ENCODE measurements at regions not wholly inside any gene's neighbourhood (a gene's known extent, or its start where the extent isn't known, plus 50 kb on each side); places are given as distances from the start of the nearest gene placed in this dataset.
"Not testable (repeated sequence)": the region's sequence is repeated elsewhere in the genome, so short reads cannot be mapped to it uniquely, and the experiment has no call there.

- peak; percentile 60 for DNase-seq (ENCODE audit: low spot score)
Observed at GRCh38 chr4:123674762-123675465, 278.3 kb downstream of the SPRY1 start.

GRCh38 chr4:123675567-123675966 lies 279.0 kb downstream of the SPRY1 start:
- no peak for DNase-seq (ENCODE audit: low spot score)

GRCh38 chr4:123676071-123676889 lies 279.7 kb downstream of the SPRY1 start:
- no peak for DNase-seq (ENCODE audit: low spot score)

GRCh38 chr4:123676890-123677229 lies 280.3 kb downstream of the SPRY1 start:
- no peak for DNase-seq (ENCODE audit: low spot score)

GRCh38 chr4:123682931-123683330 lies 286.3 kb downstream of the SPRY1 start:
- no peak for DNase-seq (ENCODE audit: low spot score)

- DNase-seq (ENCODE audit: low spot score) = not testable (repeated sequence)
Observed at GRCh38 chr4:123684937-123685336, 288.3 kb downstream of the SPRY1 start.

GRCh38 chr4:123695531-123695930 lies 298.9 kb downstream of the SPRY1 start:
- not testable (repeated sequence) for DNase-seq (ENCODE audit: low spot score)

- DNase-seq (ENCODE audit: low spot score) = peak; percentile 79
Observed at GRCh38 chr4:123696687-123697086, 300.1 kb downstream of the SPRY1 start.

GRCh38 chr4:123698556-123698955 lies 302.0 kb downstream of the SPRY1 start:
- DNase-seq (ENCODE audit: low spot score) = no peak

- DNase-seq (ENCODE audit: low spot score) = peak; percentile 88
Observed at GRCh38 chr4:123699880-123700771, 303.5 kb downstream of the SPRY1 start.

- DNase-seq (ENCODE audit: low spot score) = peak; percentile 11
Observed at GRCh38 chr4:123701131-123701575, 304.6 kb downstream of the SPRY1 start.

GRCh38 chr4:123705419-123705818 lies 308.8 kb downstream of the SPRY1 start:
- DNase-seq (ENCODE audit: low spot score) = no peak

GRCh38 chr4:123706973-123707372 lies 310.4 kb downstream of the SPRY1 start:
- no peak for DNase-seq (ENCODE audit: low spot score)

GRCh38 chr4:123708902-123709301 lies 312.3 kb downstream of the SPRY1 start:
- DNase-seq (ENCODE audit: low spot score) = no peak

GRCh38 chr4:123709336-123709735 lies 312.7 kb downstream of the SPRY1 start:
- DNase-seq (ENCODE audit: low spot score) = no peak

- DNase-seq (ENCODE audit: low spot score) = no peak
Observed at GRCh38 chr4:123731035-123731434, 334.4 kb downstream of the SPRY1 start.

- DNase-seq (ENCODE audit: low spot score) = no peak
Observed at GRCh38 chr4:123737156-123737555, 340.6 kb downstream of the SPRY1 start.

GRCh38 chr4:123739806-123740205 lies 343.2 kb downstream of the SPRY1 start:
- no peak for DNase-seq (ENCODE audit: low spot score)

GRCh38 chr4:123740236-123740635 lies 343.6 kb downstream of the SPRY1 start:
- DNase-seq (ENCODE audit: low spot score) = no peak

- no peak for DNase-seq (ENCODE audit: low spot score)
Observed at GRCh38 chr4:123741906-123742305, 345.3 kb downstream of the SPRY1 start.

GRCh38 chr4:123743848-123744247 lies 347.3 kb downstream of the SPRY1 start:
- DNase-seq (ENCODE audit: low spot score) = peak; percentile 13

All from umbilical cord (tissue), 1 donor.